Suppressor macrophage treated with lipopolysaccharide for 1 hour (primary cell): ENCODE measurements at regions not wholly inside any gene's neighbourhood (a gene's known extent, or its start where the extent isn't known, plus 50 kb on each side); places are given as distances from the start of the nearest gene placed in this dataset.

Experiments used
- DNase-seq, 3 donors: peaks; one replicate each; pipeline ENCODE4 v3.0.0-alpha.2; 2020 to 2022

DNA sequence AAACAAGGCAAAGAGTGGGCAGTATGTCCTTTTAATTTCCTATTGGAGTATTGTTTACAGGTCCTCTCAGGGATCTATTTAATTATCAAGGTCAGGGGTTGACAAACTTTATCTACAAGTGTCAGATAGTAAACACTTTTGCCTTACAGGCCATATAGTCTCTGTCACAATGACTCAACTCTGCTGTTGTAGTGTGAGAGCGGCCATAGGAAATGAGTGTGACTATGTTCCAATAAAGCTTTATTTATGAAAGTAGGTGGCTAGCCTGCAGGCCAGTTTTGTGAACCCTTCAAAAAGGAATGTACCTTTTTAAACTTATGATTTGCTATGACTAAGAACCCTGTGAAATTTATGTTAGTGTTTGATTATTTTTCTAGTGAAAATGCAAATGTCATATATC is 156.1 kb downstream of the GPAT3 start:
- DNase-seq: no peak

DNA sequence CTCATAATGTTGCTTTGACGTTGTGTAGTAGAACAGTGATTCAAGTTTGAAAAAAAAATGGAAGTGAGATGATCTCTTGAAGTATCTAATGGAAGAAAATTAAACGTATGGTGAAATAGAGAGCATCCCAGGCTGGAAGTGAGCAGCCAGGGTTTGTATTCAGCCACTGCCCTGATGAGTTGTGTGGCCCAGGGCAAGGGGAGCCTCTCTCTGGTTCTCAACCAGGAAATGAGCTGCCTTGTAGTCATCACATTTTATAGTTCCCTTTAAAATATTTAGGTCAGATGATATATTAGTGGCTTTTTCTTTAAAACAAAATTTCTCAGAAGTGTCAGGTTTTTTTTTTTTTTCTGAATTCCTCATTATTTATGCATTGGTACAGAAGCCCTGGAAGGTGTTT is 150.3 kb downstream of the GPAT3 start:
- peak; percentile 14 to 24 (median 21) for DNase-seq

DNA sequence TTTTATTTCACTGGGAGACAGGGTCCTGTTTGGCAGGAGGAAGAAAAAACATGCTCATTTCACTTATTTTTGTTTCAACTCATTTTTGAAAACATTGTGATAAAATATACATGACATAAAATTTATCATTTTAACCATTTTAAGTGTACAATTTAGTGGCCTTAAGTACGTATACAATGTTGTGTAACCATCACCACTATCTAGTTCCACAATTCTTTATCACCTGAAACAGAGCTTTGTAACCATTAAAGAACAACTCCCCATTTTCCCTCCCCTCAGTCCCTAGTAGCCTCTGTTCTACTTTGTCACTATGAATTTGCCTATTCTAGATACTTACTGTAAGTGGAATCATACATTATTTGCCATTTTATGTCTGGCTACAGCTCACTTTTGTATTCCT is 143.8 kb downstream of the GPAT3 start:
- DNase-seq: no peak

DNA sequence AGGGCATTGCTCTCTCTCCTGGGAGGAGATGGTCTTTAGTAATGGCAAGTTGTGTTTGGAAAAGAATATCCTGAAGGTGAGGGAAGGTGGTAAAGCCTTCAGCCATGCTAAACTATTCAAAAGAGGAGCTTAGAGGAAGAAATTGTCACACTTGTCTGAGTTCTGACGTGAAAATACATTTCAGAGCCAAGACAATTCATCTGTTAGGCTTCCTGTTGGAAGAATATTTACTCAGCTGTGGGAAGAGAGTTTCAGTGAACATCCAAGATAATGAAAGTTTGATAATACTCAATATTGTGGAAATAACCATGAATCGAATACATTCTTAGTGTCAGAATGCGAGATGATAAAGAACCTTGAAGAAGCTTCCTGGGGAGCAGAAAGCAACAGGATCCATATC is 143.3 kb downstream of the GPAT3 start:
- DNase-seq: no peak

DNA sequence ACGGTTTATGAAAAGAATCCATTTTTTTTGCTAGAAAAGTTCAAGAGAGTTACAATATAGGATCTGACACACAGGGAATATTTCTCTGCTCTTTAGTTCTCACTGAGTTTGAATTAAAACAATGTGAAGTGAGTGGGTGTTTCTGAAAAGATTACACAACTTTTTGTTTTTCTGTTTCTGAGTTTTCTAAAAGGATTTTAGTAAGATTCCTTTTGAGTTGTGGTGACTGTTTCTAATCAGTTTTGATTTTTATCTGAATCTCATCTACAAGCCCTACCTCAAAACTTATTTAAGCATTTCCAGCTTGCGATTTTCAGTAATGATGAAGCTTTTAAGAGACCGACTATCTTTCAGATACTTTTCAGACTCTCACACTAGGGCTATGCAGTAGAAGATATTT is 141.7 kb downstream of the GPAT3 start:
- DNase-seq: peak in 1 of 3 donors; percentile 3

DNA sequence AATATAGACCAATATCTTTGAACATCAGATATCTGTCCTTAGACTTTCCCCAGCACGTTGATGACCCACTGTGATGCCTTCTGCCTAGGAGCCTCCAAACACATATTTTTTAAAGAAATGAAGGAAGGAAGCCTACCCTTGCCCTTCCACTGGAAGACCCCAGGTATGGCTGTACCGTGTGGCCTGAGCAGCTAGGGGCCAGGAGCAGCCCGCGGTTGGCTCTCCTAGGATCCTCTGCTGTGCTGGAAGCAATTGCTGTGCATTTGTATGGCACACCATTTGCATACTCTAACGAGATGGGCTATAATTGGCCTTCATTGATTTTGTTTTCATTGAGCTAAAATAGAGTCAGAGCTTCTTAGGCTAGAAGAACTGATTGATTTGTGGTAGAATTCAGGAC is 128.8 kb downstream of the GPAT3 start:
- DNase-seq: no peak

DNA sequence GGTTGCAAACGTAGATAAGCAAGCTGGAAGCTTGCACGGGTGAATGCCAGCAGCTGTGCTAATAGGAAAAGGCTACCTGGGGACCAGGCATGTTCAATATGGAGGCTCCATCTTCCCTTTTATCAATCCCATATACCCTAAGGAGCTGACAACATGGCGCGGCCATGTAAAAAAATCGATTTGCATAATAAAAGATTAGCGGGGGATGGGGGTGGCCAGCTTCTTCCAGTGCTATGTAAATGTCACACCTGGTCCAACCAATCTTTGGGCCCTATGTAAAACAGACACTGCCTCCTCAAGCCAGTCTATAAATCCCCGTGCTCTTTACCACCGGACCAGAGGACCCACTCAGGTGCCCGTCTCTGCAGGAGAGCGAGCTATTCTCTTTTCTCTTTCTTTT is 128.2 kb downstream of the GPAT3 start:
- no peak for DNase-seq

DNA sequence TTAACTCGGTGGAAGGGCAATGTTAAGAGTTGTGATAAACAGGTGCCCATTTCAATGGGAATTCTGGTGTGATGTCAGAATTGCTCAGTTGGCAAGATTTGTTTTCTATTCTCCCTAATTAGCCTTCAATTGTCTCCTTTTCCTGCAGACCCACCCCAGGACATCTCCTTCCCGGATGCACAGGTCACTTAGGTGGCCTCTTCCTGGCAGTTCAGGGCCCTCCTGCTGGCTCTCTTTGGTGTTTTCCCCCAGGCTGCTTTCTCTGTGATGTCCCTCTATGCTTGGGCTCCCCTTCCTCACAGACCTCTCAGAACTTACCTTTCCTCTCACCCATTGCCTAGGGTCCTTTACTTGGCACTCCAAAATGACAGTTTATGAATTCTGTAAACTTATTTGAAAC is 126.3 kb downstream of the GPAT3 start:
- no peak for DNase-seq

DNA sequence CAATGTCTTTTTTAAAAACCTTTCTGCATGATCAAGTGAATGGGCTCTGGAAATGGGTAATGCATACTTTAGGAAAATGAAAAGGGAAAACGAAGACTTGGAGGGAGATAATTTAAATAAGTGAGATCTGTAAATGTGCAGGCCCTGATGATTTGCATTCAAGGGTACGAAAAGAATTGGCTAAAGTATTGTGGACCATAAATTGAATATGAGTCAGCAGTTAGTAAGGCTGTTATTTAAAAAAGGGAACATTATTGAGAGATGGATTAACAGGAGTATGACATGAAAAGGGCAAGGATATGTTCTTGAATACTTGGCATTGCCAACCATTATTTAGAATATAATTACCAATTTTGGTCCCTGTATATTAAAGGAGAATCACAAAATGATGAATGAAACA is 125.5 kb downstream of the GPAT3 start:
- no peak for DNase-seq

DNA sequence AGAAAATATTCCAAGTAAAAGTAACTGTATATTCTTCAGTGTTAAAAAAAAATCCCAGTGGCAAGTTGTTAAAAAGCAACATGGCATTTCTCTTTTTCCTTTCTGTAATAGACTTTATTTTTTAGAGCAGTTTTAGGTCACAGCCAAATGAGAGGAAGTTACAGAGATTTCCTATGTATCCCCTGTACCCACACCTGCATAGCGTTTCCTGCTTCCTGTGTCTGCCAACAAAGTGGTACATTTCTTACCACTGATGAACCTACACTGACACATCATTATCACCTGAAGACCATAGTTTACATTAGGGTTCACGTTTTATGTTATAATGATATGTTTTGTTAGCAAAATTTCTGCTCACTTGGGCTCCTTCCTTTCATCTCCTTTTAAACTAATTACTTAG is 124.7 kb downstream of the GPAT3 start:
- DNase-seq: no peak

DNA sequence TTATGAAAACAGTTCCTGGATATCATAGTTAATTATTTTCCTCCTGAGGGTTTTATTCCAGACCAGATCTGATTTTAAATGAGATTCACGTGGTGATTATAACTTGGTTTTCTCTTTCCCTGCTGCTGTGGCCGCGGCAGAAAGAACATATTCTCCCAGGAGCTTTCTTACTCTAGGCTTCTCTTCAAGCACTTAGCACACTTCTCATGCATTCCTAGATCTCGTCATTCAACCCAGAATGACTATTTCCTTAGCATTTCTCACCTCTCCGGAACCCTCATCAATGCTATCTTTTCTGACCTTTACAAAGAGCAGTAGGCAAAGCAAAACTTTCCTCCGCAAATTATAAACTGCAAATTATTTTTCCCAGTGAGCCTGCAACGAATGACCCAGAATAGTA is 122.9 kb downstream of the GPAT3 start:
- DNase-seq: no peak

DNA sequence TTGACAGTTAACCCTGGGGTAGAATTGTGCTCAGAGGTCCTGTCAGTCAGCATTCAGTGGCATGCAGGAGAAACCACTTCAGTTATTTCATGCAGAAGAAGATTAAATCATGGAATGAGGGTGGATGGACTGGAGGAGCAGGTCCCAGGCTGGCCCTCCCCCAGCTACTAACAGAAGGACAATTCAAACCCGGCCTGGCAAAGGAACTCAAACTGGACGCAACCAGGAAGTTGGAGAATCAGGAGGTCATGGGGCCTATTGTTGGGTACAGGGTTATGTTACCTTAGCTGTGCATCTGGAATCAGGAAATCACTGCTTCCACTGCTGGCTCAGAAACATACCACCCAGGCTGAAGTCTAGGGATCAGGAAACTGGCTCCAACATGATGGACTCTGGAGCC is 121.4 kb downstream of the GPAT3 start:
- DNase-seq: no peak
